GM12891 (cell line): ENCODE measurements at regions not wholly inside any gene's neighbourhood (a gene's known extent, or its start where the extent isn't known, plus 50 kb on each side); places are given as distances from the start of the nearest gene placed in this dataset.

Experiments used
- POLR2A ChIP-seq: IDR thresholded peaks from 2 replicates; pipeline ENCODE4 v1.6.1; 2011; ENCODE audit warnings: low read depth, low read length, control low read depth
- POLR2AphosphoS5 ChIP-seq: IDR thresholded peaks from 2 replicates; pipeline ENCODE4 v1.6.1; 2011; ENCODE audit warnings: low read depth, low read length, control low read depth
- TAF1 ChIP-seq: IDR thresholded peaks from 2 replicates; pipeline ENCODE4 v1.6.1; 2011; ENCODE audit warnings: low read depth, low read length, control low read depth

DNA sequence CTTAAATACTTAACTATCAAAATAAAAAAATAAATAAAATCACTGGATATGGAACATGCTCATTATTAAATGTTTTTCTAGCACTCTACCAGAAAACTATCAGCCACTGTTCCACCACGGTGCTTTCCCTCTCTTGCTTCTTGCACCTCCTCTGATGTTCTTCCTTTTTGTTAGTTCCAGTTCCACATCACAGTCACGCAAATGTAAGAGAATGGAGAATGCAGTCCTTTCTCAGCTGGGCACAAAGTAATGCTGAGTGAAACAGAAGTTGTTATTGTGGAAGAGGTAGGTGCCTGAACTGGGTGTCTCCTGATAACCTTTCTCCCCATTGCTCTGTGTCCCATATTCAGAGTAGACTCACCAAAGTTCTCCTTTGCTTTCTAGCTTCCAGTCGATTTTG is 1116.9 kb upstream of the TMEM132C start:
- no peak for TF ChIP-seq POLR2A
- TF ChIP-seq TAF1: no peak
- no peak for TF ChIP-seq POLR2AphosphoS5
